Keratinocyte (primary cell): ENCODE measurements at regions not wholly inside any gene's neighbourhood (a gene's known extent, or its start where the extent isn't known, plus 50 kb on each side); places are given as distances from the start of the nearest gene placed in this dataset.

ENCODE experiments used
- DNase-seq: peaks from one replicate; pipeline ENCODE4 v3.0.0-alpha.2; 2011; ENCODE audit warnings: low read depth, missing footprints, low spot score
- FAIRE-seq: peaks from 2 replicates; lab custom pipeline; 2011; peaks lifted over from hg19 to GRCh38; lab: Jason Lieb, UNC
- H2AFZ ChIP-seq: 2 replicates; pipeline ENCODE4 v1.6.0; 2012; ENCODE audit warnings: low read length, control low read depth, inconsistent platforms; ENCODE audit not compliant: control insufficient read depth
- H3K27ac ChIP-seq: 2 replicates; pipeline ENCODE4 v1.5.1; 2011; ENCODE audit warnings: low read length; ENCODE audit not compliant: control insufficient read depth, insufficient read depth
- H3K27me3 ChIP-seq: 3 replicates; pipeline ENCODE4 v1.6.0; 2011; ENCODE audit warnings: low read length; ENCODE audit not compliant: control insufficient read depth, insufficient read depth; ENCODE audit errors: extremely low read depth
- H3K36me3 ChIP-seq, 2 experiments: 2 replicates in 1 of 2; 3 replicates in 1 of 2; pipeline ENCODE4 v1.5.1; 2011; ENCODE audit warnings: low read length in 2 of 2, mild to moderate bottlenecking in 1 of 2; ENCODE audit not compliant: control insufficient read depth in 2 of 2, insufficient read depth in 2 of 2; ENCODE audit errors: extremely low read depth in 1 of 2
- H3K4me1 ChIP-seq: 3 replicates; pipeline ENCODE4 v1.5.1; 2011; ENCODE audit warnings: low read length; ENCODE audit not compliant: control insufficient read depth, insufficient read depth; ENCODE audit errors: extremely low read depth
- H3K4me2 ChIP-seq: 3 replicates; pipeline ENCODE4 v1.6.0; 2011; ENCODE audit warnings: low read depth, low read length; ENCODE audit not compliant: control insufficient read depth, insufficient read depth; ENCODE audit errors: extremely low read depth
- H3K4me3 ChIP-seq, 3 experiments: fragments of 200-600 bp in 1 of 3; sonication (generic) in 1 of 3; 2 replicates in 2 of 3; 3 replicates in 1 of 3; pipeline ENCODE4 v1.5.1; 2011 to 2016; ENCODE audit warnings: low read length in 3 of 3, mild to moderate bottlenecking in 3 of 3, control low read depth in 2 of 3, inconsistent platforms in 1 of 3, low read depth in 1 of 3, mixed read lengths in 1 of 3, mixed run types in 1 of 3, moderate library complexity in 1 of 3; ENCODE audit not compliant: control insufficient read depth in 2 of 3, insufficient read depth in 2 of 3; ENCODE audit errors: extremely low read depth in 1 of 3
- H3K79me2 ChIP-seq: 2 replicates; pipeline ENCODE4 v1.6.0; 2012; ENCODE audit warnings: low read length; ENCODE audit not compliant: control insufficient read depth, insufficient read depth
- H3K9ac ChIP-seq: 3 replicates; pipeline ENCODE4 v1.6.0; 2011; ENCODE audit warnings: low read length; ENCODE audit not compliant: control insufficient read depth, insufficient read depth; ENCODE audit errors: extremely low read depth
- H3K9me1 ChIP-seq: 3 replicates; pipeline ENCODE4 v1.6.0; 2011; ENCODE audit warnings: low read length; ENCODE audit not compliant: control insufficient read depth, insufficient read depth; ENCODE audit errors: extremely low read depth
- H3K9me3 ChIP-seq: 2 replicates; pipeline ENCODE4 v1.5.1; 2012; ENCODE audit warnings: low read depth, low read length; ENCODE audit not compliant: control insufficient read depth
- H4K20me1 ChIP-seq: 3 replicates; pipeline ENCODE4 v1.6.0; 2011; ENCODE audit warnings: low read length; ENCODE audit not compliant: control insufficient read depth, insufficient read depth; ENCODE audit errors: extremely low read depth
- EZH2 ChIP-seq: IDR thresholded peaks from one replicate; pipeline ENCODE4 v1.6.1; 2012; ENCODE audit warnings: inconsistent platforms, mild to moderate bottlenecking, low read length, moderate library complexity
- dilution Hi-C: fragments of 300-500 bp; cut with MboI; formaldehyde crosslinking; loops from one replicate; pipeline ENCODE4 v1.7.0; 2020; ENCODE audit warnings: low sequenced_read_pairs; ENCODE audit not compliant: extremely low pct_ligation_motif_present
- TF ChIP-seq, protein P1 (sequence below), 3 experiments: IDR thresholded peaks in 1 of 3; conservative IDR thresholded peaks in 1 of 3; optimal IDR thresholded peaks in 1 of 3; 2 replicates in 2 of 3; 3 replicates in 1 of 3; pipeline versions ENCODE3 to v1.5.1; 2011; ENCODE audit warnings: low read length in 3 of 3, mild to moderate bottlenecking in 3 of 3, moderate library complexity in 2 of 3, control low read depth in 1 of 3, inconsistent platforms in 1 of 3; ENCODE audit not compliant: insufficient read depth in 2 of 3; ENCODE audit errors: extremely low read depth in 1 of 3

DNA sequence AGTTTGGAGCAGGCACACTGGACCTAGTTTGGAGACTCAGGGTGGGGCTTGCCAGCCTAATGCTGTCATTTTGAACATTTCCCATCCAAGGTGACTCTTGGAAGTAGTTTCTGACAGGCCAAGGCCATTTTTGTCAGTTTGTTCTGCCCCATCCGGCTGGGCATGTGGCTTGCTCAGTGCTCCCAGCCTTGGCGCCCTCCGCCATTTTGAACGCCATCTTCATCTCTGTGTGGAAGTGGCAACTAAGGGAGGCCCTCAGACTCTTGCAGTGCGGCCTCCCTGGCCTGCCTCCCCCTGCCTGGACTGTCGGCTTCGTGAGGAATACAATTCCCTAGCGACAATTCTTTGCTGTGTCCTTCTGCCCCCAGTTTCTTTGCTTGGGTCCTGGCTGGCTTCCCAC lies 150.6 kb upstream of the RGMA start:
- dilution Hi-C loops = no loop called here
- Histone ChIP-seq H2AFZ (no peak overlapping the region), H3K9me3 (no peaks in the 10 kb centered on the region), H3K4me1 (no peaks in the 10 kb centered on the region), H3K79me2 (no peaks in the 10 kb centered on the region), H3K36me3 (no peaks in the 10 kb centered on the region), H3K27me3 (no peaks in the 10 kb centered on the region), H3K9ac (no peak overlapping the region), H3K27ac (no peak overlapping the region), H3K4me3 (no peak overlapping the region), H4K20me1 (no peaks in the 10 kb centered on the region), H3K9me1 (no peaks in the 10 kb centered on the region), H3K4me2 (no peak overlapping the region)
- no peak for DNase-seq
- no peak for TF ChIP-seq EZH2
- TF ChIP-seq, protein P1, sequence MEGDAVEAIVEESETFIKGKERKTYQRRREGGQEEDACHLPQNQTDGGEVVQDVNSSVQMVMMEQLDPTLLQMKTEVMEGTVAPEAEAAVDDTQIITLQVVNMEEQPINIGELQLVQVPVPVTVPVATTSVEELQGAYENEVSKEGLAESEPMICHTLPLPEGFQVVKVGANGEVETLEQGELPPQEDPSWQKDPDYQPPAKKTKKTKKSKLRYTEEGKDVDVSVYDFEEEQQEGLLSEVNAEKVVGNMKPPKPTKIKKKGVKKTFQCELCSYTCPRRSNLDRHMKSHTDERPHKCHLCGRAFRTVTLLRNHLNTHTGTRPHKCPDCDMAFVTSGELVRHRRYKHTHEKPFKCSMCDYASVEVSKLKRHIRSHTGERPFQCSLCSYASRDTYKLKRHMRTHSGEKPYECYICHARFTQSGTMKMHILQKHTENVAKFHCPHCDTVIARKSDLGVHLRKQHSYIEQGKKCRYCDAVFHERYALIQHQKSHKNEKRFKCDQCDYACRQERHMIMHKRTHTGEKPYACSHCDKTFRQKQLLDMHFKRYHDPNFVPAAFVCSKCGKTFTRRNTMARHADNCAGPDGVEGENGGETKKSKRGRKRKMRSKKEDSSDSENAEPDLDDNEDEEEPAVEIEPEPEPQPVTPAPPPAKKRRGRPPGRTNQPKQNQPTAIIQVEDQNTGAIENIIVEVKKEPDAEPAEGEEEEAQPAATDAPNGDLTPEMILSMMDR (optimal IDR thresholded peaks at IDR 0.05 in 1 of 3, IDR thresholded peaks at IDR 0.05 in 1 of 3, conservative IDR thresholded peaks at IDR 0.05 in 1 of 3; ENCODE audit: extremely low read depth in 1 of 3, insufficient read depth in 2 of 3, low read length in 3 of 3) = no peak
- FAIRE-seq = no peak

DNA sequence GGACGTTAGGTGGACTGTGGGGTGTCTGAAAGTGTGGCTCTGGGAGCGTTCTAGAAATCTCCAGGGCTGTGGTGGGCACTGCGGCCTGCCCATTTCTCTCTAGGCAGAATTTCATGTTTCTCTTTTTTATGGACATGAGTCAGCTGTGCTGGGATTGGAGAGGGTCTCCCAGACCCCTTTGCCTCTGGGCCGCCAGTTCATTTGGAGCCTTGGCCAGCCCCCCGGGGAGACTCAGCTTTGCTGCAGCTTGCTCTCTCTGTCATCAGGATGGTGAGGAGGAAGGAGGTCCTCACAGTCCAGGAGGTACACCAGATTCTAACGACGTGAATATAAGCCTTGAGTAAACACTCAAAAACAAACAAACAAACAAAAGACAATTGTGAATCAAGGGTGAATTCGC lies 149.6 kb upstream of the RGMA start:
- FAIRE-seq (no peak), DNase-seq (no peak)
- H2AFZ ChIP-seq = no peak overlapping the region
- no peaks in the 10 kb centered on the region for H3K36me3 ChIP-seq
- no peak overlapping the region for H3K9ac ChIP-seq
- H3K4me2 ChIP-seq = no peak overlapping the region
- H3K79me2 ChIP-seq = no peaks in the 10 kb centered on the region
- dilution Hi-C loops = no loop called here
- no peaks in the 10 kb centered on the region for H3K9me3 ChIP-seq
- H3K27ac ChIP-seq = no peak overlapping the region
- H3K4me3 ChIP-seq = no peak overlapping the region
- no peaks in the 10 kb centered on the region for H4K20me1 ChIP-seq
- no peaks in the 10 kb centered on the region for H3K27me3 ChIP-seq
- TF ChIP-seq EZH2 = no peak
- no peaks in the 10 kb centered on the region for H3K4me1 ChIP-seq
- H3K9me1 ChIP-seq = no peaks in the 10 kb centered on the region
